ENCODE measurements at regions not wholly inside any gene's neighbourhood (a gene's known extent, or its start where the extent isn't known, plus 50 kb on each side); places are given as distances from the start of the nearest gene placed in this dataset.

- TF ChIP-seq CTCF (IDR thresholded peaks at IDR 0.05) (no peak), POLR2AphosphoS5 (IDR thresholded peaks at IDR 0.05; ENCODE audit: low read depth, low read length) (no peak), REST (IDR thresholded peaks at IDR 0.05; ENCODE audit: insufficient read depth in 1 of 2, low read depth in 2 of 2, low read length in 1 of 2) (no peak), TCF7L2 (IDR thresholded peaks at IDR 0.05; ENCODE audit: low read depth, low read length) (no peak)
These were observed 190.1 kb upstream of the DEFB112 start for GRCh38 chr6:50239853-50240252.
